Kidney epithelial cell (primary cell): ENCODE measurements at regions not wholly inside any gene's neighbourhood (a gene's known extent, or its start where the extent isn't known, plus 50 kb on each side); places are given as distances from the start of the nearest gene placed in this dataset.

ENCODE experiments used
- DNase-seq: peaks from one replicate; pipeline ENCODE4 v3.0.0-alpha.2; 2010; ENCODE audit warnings: low read depth
- H3K27me3 ChIP-seq: 2 replicates; pipeline ENCODE4 v1.6.0; 2011; ENCODE audit warnings: low read length; ENCODE audit not compliant: control insufficient read depth, insufficient read depth
- H3K36me3 ChIP-seq: 2 replicates; pipeline ENCODE4 v1.5.1; 2011; ENCODE audit warnings: low read length; ENCODE audit not compliant: control insufficient read depth, insufficient read depth
- H3K4me3 ChIP-seq: 2 replicates; pipeline ENCODE4 v1.5.1; 2011; ENCODE audit warnings: low read depth, mild to moderate bottlenecking, control low read depth, low read length
- CTCF ChIP-seq: IDR thresholded peaks from 2 replicates; pipeline ENCODE4 v1.5.1; 2011; ENCODE audit warnings: mild to moderate bottlenecking, moderate library complexity, low read length, control low read depth, inconsistent platforms; ENCODE audit not compliant: insufficient read depth, poor library complexity, severe bottlenecking

DNA sequence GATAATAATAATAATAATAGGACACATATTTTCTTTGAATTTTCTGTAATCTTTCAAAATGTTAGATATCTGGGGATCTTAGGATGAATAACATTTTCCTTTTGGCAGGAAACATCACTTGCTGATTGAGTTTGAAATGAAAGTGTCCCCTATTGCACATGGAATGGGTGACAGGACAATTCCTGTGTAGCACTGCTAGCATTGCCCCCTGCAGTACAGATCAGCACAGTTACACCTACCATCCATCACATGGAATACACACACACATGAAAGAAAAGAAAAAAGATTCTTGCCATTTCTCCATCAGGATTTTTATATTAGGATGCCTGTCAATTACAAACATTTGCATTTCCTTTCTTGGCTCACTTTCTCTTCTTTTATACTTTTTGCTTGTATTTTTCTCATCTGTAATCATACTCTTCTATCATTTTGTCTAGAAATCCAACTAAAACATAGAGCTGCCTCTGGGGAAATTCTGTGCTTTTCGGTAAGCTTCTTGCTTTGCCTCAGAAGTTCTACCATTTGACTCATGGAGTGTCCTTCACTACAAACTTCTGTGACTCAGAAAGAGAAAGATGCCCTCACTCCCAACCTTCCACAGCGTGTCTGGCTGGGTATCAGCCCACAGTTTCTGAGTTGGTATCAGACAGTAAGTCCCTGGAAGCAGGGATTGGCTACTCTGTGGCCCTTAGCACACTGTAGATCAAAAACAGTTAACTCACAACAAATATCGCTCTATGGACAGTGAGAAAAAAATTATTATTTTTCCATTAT is 641.2 kb downstream of the PTPRC start:
- DNase-seq = no peak

GRCh38 chr1:199282751-199283305 is 644.0 kb downstream of the PTPRC start:
- no peak for TF ChIP-seq CTCF
- H3K4me3 ChIP-seq = no peak overlapping the region
- no peaks in the 10 kb centered on the region for H3K27me3 ChIP-seq
- no peak for DNase-seq
- no peaks in the 10 kb centered on the region for H3K36me3 ChIP-seq

More for the DNA sequence above, 641.2 kb downstream of the PTPRC start:
- no peaks in the 10 kb centered on the region for H3K27me3 ChIP-seq
- no peaks in the 10 kb centered on the region for H3K36me3 ChIP-seq
- no peak overlapping the region for H3K4me3 ChIP-seq
- no peak for TF ChIP-seq CTCF

DNA sequence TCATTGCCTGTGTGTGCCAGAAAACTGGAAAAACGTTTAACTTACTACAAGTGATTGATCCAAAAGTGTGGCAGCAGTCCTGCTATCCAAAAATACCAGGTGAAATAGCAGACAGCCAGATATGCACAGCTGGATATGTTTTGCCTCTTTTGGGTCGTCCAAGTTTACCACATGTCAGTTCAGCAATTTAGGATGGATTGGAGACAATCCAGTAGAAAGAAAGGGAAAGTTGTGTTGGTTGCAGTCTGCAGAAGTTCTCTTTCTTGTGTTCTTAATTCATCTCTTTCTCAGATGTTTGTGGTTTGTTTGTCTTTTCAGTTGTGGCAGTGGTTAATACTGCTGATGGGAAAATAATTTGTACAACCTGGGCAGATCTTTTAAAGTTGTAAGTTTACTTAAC is 645.0 kb downstream of the PTPRC start:
- no peaks in the 10 kb centered on the region for H3K27me3 ChIP-seq
- TF ChIP-seq CTCF = no peak
- no peak for DNase-seq
- H3K36me3 ChIP-seq = no peaks in the 10 kb centered on the region
- H3K4me3 ChIP-seq = no peak overlapping the region

- TF ChIP-seq CTCF = no peak
- H3K27me3 ChIP-seq = no peaks in the 10 kb centered on the region
- DNase-seq = no peak
- no peaks in the 10 kb centered on the region for H3K36me3 ChIP-seq
- H3K4me3 ChIP-seq = no peak overlapping the region
Measured at GRCh38 chr1:199287206-199287605, 648.4 kb downstream of the PTPRC start.

DNA sequence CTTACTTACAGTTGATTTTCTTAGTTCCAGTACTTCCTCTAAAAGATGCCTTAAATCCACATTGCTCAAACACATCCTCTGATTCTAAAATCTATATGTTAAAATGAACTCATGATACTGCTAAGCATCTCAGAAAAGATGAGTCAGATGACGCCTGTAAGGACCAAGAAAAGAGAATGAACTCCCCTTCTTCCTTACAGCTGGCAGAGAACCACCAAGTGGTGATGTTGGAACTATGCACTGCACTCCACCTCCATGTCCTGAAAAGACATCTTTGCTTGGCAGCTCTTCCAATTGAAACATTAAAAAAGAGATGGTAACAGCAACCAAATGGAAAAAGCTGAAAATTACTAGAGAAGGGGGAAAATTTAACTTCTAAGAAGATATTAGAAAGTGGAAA is 648.8 kb downstream of the PTPRC start:
- Histone ChIP-seq H3K36me3 (no peaks in the 10 kb centered on the region), H3K27me3 (no peaks in the 10 kb centered on the region), H3K4me3 (no peak overlapping the region)
- DNase-seq = no peak
- no peak for TF ChIP-seq CTCF

GRCh38 chr1:199290186-199290585 is 651.3 kb downstream of the PTPRC start:
- no peak for DNase-seq
- Histone ChIP-seq H3K36me3 (no peaks in the 10 kb centered on the region), H3K4me3 (no peak overlapping the region), H3K27me3 (no peaks in the 10 kb centered on the region)
- no peak for TF ChIP-seq CTCF
